GM21576 (cell line): ENCODE measurements at regions not wholly inside any gene's neighbourhood (a gene's known extent, or its start where the extent isn't known, plus 50 kb on each side); places are given as distances from the start of the nearest gene placed in this dataset.
"Not testable (repeated sequence)": the region's sequence is repeated elsewhere in the genome, so short reads cannot be mapped to it uniquely, and the experiment has no call there.

Experiments
- ATAC-seq: cut with Tn5 transposase; IDR thresholded peaks from one replicate; pipeline ENCODE4 v1.9.1; 2021; ENCODE audit warnings: mild to moderate bottlenecking, moderate library complexity; ENCODE audit not compliant: unreplicated experiment

GRCh38 chr4:157701695-157701994, 471.2 kb downstream of the GASK1B start:
- ATAC-seq = no peak

GRCh38 chr4:157700898-157701694, 471.7 kb downstream of the GASK1B start:
- ATAC-seq = no peak

- ATAC-seq = no peak
Measured at GRCh38 chr4:157689476-157689875, 468.9 kb downstream of the GRIA2 start.

GRCh38 chr4:157687971-157688370, 467.4 kb downstream of the GRIA2 start:
- no peak for ATAC-seq

- not testable (repeated sequence) for ATAC-seq
Measured at GRCh38 chr4:157679326-157679725, 458.8 kb downstream of the GRIA2 start.

- ATAC-seq = no peak
Measured at GRCh38 chr4:157678478-157678877, 457.9 kb downstream of the GRIA2 start.

GRCh38 chr4:157674699-157675098, 454.2 kb downstream of the GRIA2 start:
- ATAC-seq = no peak

- no peak for ATAC-seq
Measured at GRCh38 chr4:157667836-157668235, 447.3 kb downstream of the GRIA2 start.

- no peak for ATAC-seq
Measured at GRCh38 chr4:157664726-157665125, 444.2 kb downstream of the GRIA2 start.

GRCh38 chr4:157655096-157655809, 434.7 kb downstream of the GRIA2 start:
- no peak for ATAC-seq

- no peak for ATAC-seq
Measured at GRCh38 chr4:157643257-157643656, 422.7 kb downstream of the GRIA2 start.

GRCh38 chr4:157634057-157634456, 413.5 kb downstream of the GRIA2 start:
- ATAC-seq = no peak

- no peak for ATAC-seq
Measured at GRCh38 chr4:157616741-157617472, 396.4 kb downstream of the GRIA2 start.

- ATAC-seq = no peak
Measured at GRCh38 chr4:157607996-157608395, 387.5 kb downstream of the GRIA2 start.

GRCh38 chr4:157600583-157600982, 380.1 kb downstream of the GRIA2 start:
- no peak for ATAC-seq

- no peak for ATAC-seq
Measured at GRCh38 chr4:157591245-157591644, 370.7 kb downstream of the GRIA2 start.

GRCh38 chr4:157590679-157591078, 370.2 kb downstream of the GRIA2 start:
- ATAC-seq = no peak

- no peak for ATAC-seq
Measured at GRCh38 chr4:157587681-157588423, 367.3 kb downstream of the GRIA2 start.

GRCh38 chr4:157582141-157582540, 361.6 kb downstream of the GRIA2 start:
- ATAC-seq = no peak

- no peak for ATAC-seq
Measured at GRCh38 chr4:157576671-157577217, 356.2 kb downstream of the GRIA2 start.

- ATAC-seq = no peak
Measured at GRCh38 chr4:157575339-157575738, 354.8 kb downstream of the GRIA2 start.
